CD4-positive, alpha-beta T cell (primary cell): ENCODE measurements at regions not wholly inside any gene's neighbourhood (a gene's known extent, or its start where the extent isn't known, plus 50 kb on each side); places are given as distances from the start of the nearest gene placed in this dataset.

Source experiments
- ATAC-seq: fragments of 200-7000 bp; cut with Tn5 transposase; one replicate; pipeline ENCODE4 v1.10.0; 2022; ENCODE audit warnings: mild to moderate bottlenecking; ENCODE audit not compliant: poor library complexity
- CTCF ChIA-PET: fragments of 350-600 bp; sonication (Branson Sonifier 250); formaldehyde crosslinking; loops from one replicate; lab custom pipeline; 2021; ENCODE audit warnings: antibody characterized with exemption, inconsistent platforms; lab: Charles Lee
- POLR2A ChIA-PET: fragments of 350-600 bp; sonication (Branson Sonifier 250); formaldehyde crosslinking; loops from one replicate; lab custom pipeline; 2021; ENCODE audit warnings: antibody characterized with exemption, inconsistent platforms; lab: Charles Lee
- DNase-seq, 14 experiments: peaks; one replicate each; pipeline ENCODE4 v3.0.0-alpha.2; 2013 to 2020; ENCODE audit warnings: mixed read lengths in 2 of 14
- H3K27ac ChIP-seq, 2 donors: one replicate each; pipeline versions ENCODE4 v1.5.1 to v1.7.0; 2013; ENCODE audit warnings: low read length in 2 of 2, low read depth in 1 of 2, mild to moderate bottlenecking in 1 of 2
- H3K27me3 ChIP-seq, 2 experiments: 1 replicate in 1 of 2; 2 replicates in 1 of 2; pipeline versions ENCODE4 v1.6.1 to v1.7.0; 2013; ENCODE audit warnings: low read length in 2 of 2, control low read depth in 1 of 2, mild to moderate bottlenecking in 1 of 2, moderate library complexity in 1 of 2; ENCODE audit not compliant: insufficient read depth in 2 of 2, control insufficient read depth in 1 of 2
- H3K36me3 ChIP-seq: one replicate; pipeline ENCODE4 v1.6.1; 2013; ENCODE audit warnings: low read length, control low read depth; ENCODE audit not compliant: insufficient read depth
- H3K4me1 ChIP-seq: one replicate; pipeline ENCODE4 v1.6.1; 2013; ENCODE audit warnings: low read length, control low read depth; ENCODE audit not compliant: insufficient read depth
- H3K4me3 ChIP-seq: one replicate; pipeline ENCODE4 v1.5.1; 2013; ENCODE audit warnings: mild to moderate bottlenecking, low read length, moderate library complexity
- H3K9me3 ChIP-seq, 2 experiments: 1 replicate in 1 of 2; 2 replicates in 1 of 2; pipeline versions ENCODE4 v1.6.1 to v1.7.0; 2013; ENCODE audit warnings: low read length in 2 of 2, mild to moderate bottlenecking in 2 of 2, control low read depth in 1 of 2, moderate library complexity in 1 of 2; ENCODE audit not compliant: control insufficient read depth in 1 of 2, insufficient read depth in 1 of 2
- H3K27ac Mint-ChIP-seq: one replicate; pipeline ENCODE4 v1.8.0; 2020; ENCODE audit warnings: mixed read lengths
- H3K27me3 Mint-ChIP-seq: one replicate; pipeline ENCODE4 v1.8.0; 2021; ENCODE audit warnings: mixed read lengths
- H3K36me3 Mint-ChIP-seq: one replicate; pipeline ENCODE4 v1.8.0; 2021; ENCODE audit warnings: low read depth, mixed read lengths
- H3K4me1 Mint-ChIP-seq: one replicate; pipeline ENCODE4 v1.8.0; 2021; ENCODE audit warnings: low read depth, mixed read lengths
- H3K4me3 Mint-ChIP-seq: one replicate; pipeline ENCODE4 v1.8.0; 2020; ENCODE audit warnings: mild to moderate bottlenecking, mixed read lengths
- H3K9me3 Mint-ChIP-seq: one replicate; pipeline ENCODE4 v1.8.0; 2020; ENCODE audit warnings: mixed read lengths
- CTCF ChIP-seq: fragments of 200-600 bp; IDR thresholded peaks from one replicate; pipeline ENCODE4 v1.8.0; 2022; ENCODE audit warnings: antibody characterized with exemption, mild to moderate bottlenecking
- intact Hi-C, 2 experiments: fragments of 100-400 bp; cut with DNase I in 1 of 2; cut with micrococcal nuclease in 1 of 2; formaldehyde crosslinking; loops; one replicate each; pipeline versions ENCODE4 v1.15.1 to v1.9.0; 2023 to 2025; cut with DNase I, micrococcal nuclease

- H3K27me3 Mint-ChIP-seq: no peaks in the 10 kb centered on the region
- ChIA-PET CTCF (no interaction called here), POLR2A (interaction anchor here (0.7 to 2.0 kb wide), 5 partner anchors 10 to 144 kb away, joined by 3 to 13 read pairs (median 4); partner anchors contain the start of gene KLF6)
- no peaks in the 10 kb centered on the region for H3K9me3 ChIP-seq
- H3K4me1 Mint-ChIP-seq: peaks cover 44% of the 10 kb centered on the region
- H3K4me3 ChIP-seq: peak overlapping the region; percentile 8
- intact Hi-C loops: loop anchor here (5.0 kb wide), 2 partner anchors 111 to 211 kb away; no protein-coding TSS in a partner anchor
- no peak for TF ChIP-seq CTCF
- H3K9me3 Mint-ChIP-seq: no peaks in the 10 kb centered on the region
- ATAC-seq (peak; percentile 32), DNase-seq (peak in 12 of 14 experiments; percentile 9 to 67 (median 31))
- H3K36me3 Mint-ChIP-seq: no peaks in the 10 kb centered on the region
- no peaks in the 10 kb centered on the region for H3K27me3 ChIP-seq
- H3K27ac Mint-ChIP-seq: peak overlapping the region; percentile 93
- H3K4me3 Mint-ChIP-seq: peak overlapping the region; percentile 83
- no peaks in the 10 kb centered on the region for H3K36me3 ChIP-seq
- H3K4me1 ChIP-seq: peaks cover 49% of the 10 kb centered on the region
- H3K27ac ChIP-seq: no peak overlapping the region
These were observed 118.3 kb downstream of the KLF6 start for GRCh38 chr10:3666525-3667302.

GRCh38 chr10:3665316-3665908 lies 119.6 kb downstream of the KLF6 start:
- Mint-ChIP-seq H3K4me3 (no peak overlapping the region), H3K4me1 (peaks cover 42% of the 10 kb centered on the region), H3K9me3 (no peaks in the 10 kb centered on the region), H3K27ac (no peak overlapping the region), H3K27me3 (no peaks in the 10 kb centered on the region), H3K36me3 (no peaks in the 10 kb centered on the region)
- H3K9me3 ChIP-seq: no peaks in the 10 kb centered on the region
- CTCF ChIA-PET: no interaction called here
- no peaks in the 10 kb centered on the region for H3K27me3 ChIP-seq
- no peak overlapping the region for H3K27ac ChIP-seq
- DNase-seq: no peak
- H3K4me3 ChIP-seq: no peak overlapping the region
- POLR2A ChIA-PET: interaction anchor here (2.0 kb wide), 1 partner anchor 120 kb away, joined by 13 read pairs; the partner anchor contains the start of gene KLF6
- H3K36me3 ChIP-seq: no peaks in the 10 kb centered on the region
- TF ChIP-seq CTCF: no peak
- H3K4me1 ChIP-seq: peaks cover 49% of the 10 kb centered on the region
- intact Hi-C loops: loop anchor here (5.0 kb wide), 2 partner anchors 112 to 212 kb away; no protein-coding TSS in a partner anchor
- no peak for ATAC-seq

GRCh38 chr10:3662775-3663174 lies 122.2 kb downstream of the KLF6 start:
- H3K4me3 Mint-ChIP-seq: no peak overlapping the region
- H3K36me3 ChIP-seq: no peaks in the 10 kb centered on the region
- DNase-seq: no peak
- H3K4me3 ChIP-seq: no peak overlapping the region
- H3K27ac ChIP-seq: no peak overlapping the region
- no peaks in the 10 kb centered on the region for H3K9me3 ChIP-seq
- no peaks in the 10 kb centered on the region for H3K27me3 Mint-ChIP-seq
- no peaks in the 10 kb centered on the region for H3K27me3 ChIP-seq
- ChIA-PET POLR2A (no interaction called here), CTCF (no interaction called here)
- H3K27ac Mint-ChIP-seq: no peak overlapping the region
- H3K36me3 Mint-ChIP-seq: no peaks in the 10 kb centered on the region
- H3K4me1 ChIP-seq: peaks cover 28% of the 10 kb centered on the region
- no peaks in the 10 kb centered on the region for H3K9me3 Mint-ChIP-seq
- no peak for TF ChIP-seq CTCF
- H3K4me1 Mint-ChIP-seq: peaks cover 17% of the 10 kb centered on the region
- ATAC-seq: no peak
- intact Hi-C loops: no loop called here
